ENCODE measurements at regions not wholly inside any gene's neighbourhood (a gene's known extent, or its start where the extent isn't known, plus 50 kb on each side); places are given as distances from the start of the nearest gene placed in this dataset.
A peak's percentile ranks its signal among the peaks of the same experiment; 100 is the strongest.

- no peaks in the 10 kb centered on the region for H3K36me3 ChIP-seq (replicated peaks)
- no peak for DNase-seq
- no peak for TF ChIP-seq CTCF (IDR thresholded peaks at IDR 0.05; ENCODE audit: low read depth, low read length, missing control alignments)
- in situ Hi-C loops (cut with HindIII; ENCODE audit: low pct_ligation_motif_present, low sequenced_read_pairs): no loop called here
- no peak overlapping the region for H3K4me3 ChIP-seq (ENCODE audit: low read depth, low read length)
- H3K27me3 ChIP-seq (replicated peaks): no peaks in the 10 kb centered on the region
- H3K27ac ChIP-seq: no peak overlapping the region
These were observed 55.1 kb downstream of the CEBPB start for GRCh38 chr20:50245498-50246366.

- TF ChIP-seq CTCF (IDR thresholded peaks at IDR 0.05; ENCODE audit: low read depth, low read length, missing control alignments): no peak
- in situ Hi-C loops (cut with HindIII; ENCODE audit: low pct_ligation_motif_present, low sequenced_read_pairs): no loop called here
- H3K27ac ChIP-seq: no peak overlapping the region
- DNase-seq: no peak
- H3K27me3 ChIP-seq (replicated peaks): no peaks in the 10 kb centered on the region
- no peaks in the 10 kb centered on the region for H3K36me3 ChIP-seq (replicated peaks)
- no peak overlapping the region for H3K4me3 ChIP-seq (ENCODE audit: low read depth, low read length)
These were observed 56.0 kb downstream of the CEBPB start for GRCh38 chr20:50246367-50247195.

GRCh38 chr20:50247196-50248094 is 56.8 kb downstream of the CEBPB start:
- H3K4me3 ChIP-seq (ENCODE audit: low read depth, low read length): no peak overlapping the region
- in situ Hi-C loops (cut with HindIII; ENCODE audit: low pct_ligation_motif_present, low sequenced_read_pairs): no loop called here
- no peak for DNase-seq
- H3K27ac ChIP-seq: no peak overlapping the region
- no peaks in the 10 kb centered on the region for H3K27me3 ChIP-seq (replicated peaks)
- H3K36me3 ChIP-seq (replicated peaks): no peaks in the 10 kb centered on the region
- no peak for TF ChIP-seq CTCF (IDR thresholded peaks at IDR 0.05; ENCODE audit: low read depth, low read length, missing control alignments)

GRCh38 chr20:50248104-50248641 is 57.5 kb downstream of the CEBPB start:
- no peak for TF ChIP-seq CTCF (IDR thresholded peaks at IDR 0.05; ENCODE audit: low read depth, low read length, missing control alignments)
- Histone ChIP-seq H3K27ac (no peak overlapping the region), H3K36me3 (replicated peaks) (no peaks in the 10 kb centered on the region), H3K4me3 (ENCODE audit: low read depth, low read length) (no peak overlapping the region), H3K27me3 (replicated peaks) (no peaks in the 10 kb centered on the region)
- in situ Hi-C loops (cut with HindIII; ENCODE audit: low pct_ligation_motif_present, low sequenced_read_pairs): no loop called here
- peak; percentile 15 for DNase-seq
